ENCODE measurements at regions not wholly inside any gene's neighbourhood (a gene's known extent, or its start where the extent isn't known, plus 50 kb on each side); places are given as distances from the start of the nearest gene placed in this dataset.

GRCh38 chr11:134921938-134922337, 509.9 kb upstream of the B3GAT1 start:
- intact Hi-C loops (cut with micrococcal nuclease), result no loop called here
- H3K4me1 Mint-ChIP-seq, result no peaks in the 10 kb centered on the region
- H3K36me3 Mint-ChIP-seq (ENCODE audit: low read depth), result no peaks in the 10 kb centered on the region
- H3K4me3 Mint-ChIP-seq, result no peak overlapping the region
- H3K27ac Mint-ChIP-seq, result no peak overlapping the region
- H3K27me3 Mint-ChIP-seq, result peaks cover 3% of the 10 kb centered on the region
- ATAC-seq (ENCODE audit: low read depth), result no peak
- CTCF ChIA-PET, result no interaction called here
- TF ChIP-seq CTCF (IDR thresholded peaks at IDR 0.05), result no peak
- POLR2A ChIA-PET, result no interaction called here
- DNase-seq, result no peak
- H3K9me3 Mint-ChIP-seq, result no peaks in the 10 kb centered on the region

- Mint-ChIP-seq H3K4me3 (no peak overlapping the region), H3K9me3 (no peaks in the 10 kb centered on the region), H3K36me3 (ENCODE audit: low read depth) (no peaks in the 10 kb centered on the region), H3K27me3 (peaks cover 3% of the 10 kb centered on the region), H3K27ac (no peak overlapping the region), H3K4me1 (no peaks in the 10 kb centered on the region)
- ChIA-PET POLR2A (no interaction called here), CTCF (no interaction called here)
- no peak for TF ChIP-seq CTCF (IDR thresholded peaks at IDR 0.05)
- intact Hi-C loops (cut with micrococcal nuclease), result no loop called here
- DNase-seq, result no peak
- no peak for ATAC-seq (ENCODE audit: low read depth)
Measured at GRCh38 chr11:134920851-134921608, 509.0 kb upstream of the B3GAT1 start.

- intact Hi-C loops (cut with micrococcal nuclease), result no loop called here
- H3K27ac Mint-ChIP-seq, result no peak overlapping the region
- H3K4me3 Mint-ChIP-seq, result no peak overlapping the region
- no peaks in the 10 kb centered on the region for H3K4me1 Mint-ChIP-seq
- H3K27me3 Mint-ChIP-seq, result peaks cover 3% of the 10 kb centered on the region
- H3K9me3 Mint-ChIP-seq, result no peaks in the 10 kb centered on the region
- no peak for DNase-seq
- POLR2A ChIA-PET, result no interaction called here
- CTCF ChIA-PET, result no interaction called here
- no peak for TF ChIP-seq CTCF (IDR thresholded peaks at IDR 0.05)
- H3K36me3 Mint-ChIP-seq (ENCODE audit: low read depth), result no peaks in the 10 kb centered on the region
- no peak for ATAC-seq (ENCODE audit: low read depth)
Measured at GRCh38 chr11:134916421-134917213, 504.6 kb upstream of the B3GAT1 start.

- ATAC-seq (ENCODE audit: low read depth), result no peak
- DNase-seq, result no peak
- no peaks in the 10 kb centered on the region for H3K4me1 Mint-ChIP-seq
- ChIA-PET POLR2A (no interaction called here), CTCF (no interaction called here)
- no peak for TF ChIP-seq CTCF (IDR thresholded peaks at IDR 0.05)
- intact Hi-C loops (cut with micrococcal nuclease), result no loop called here
- no peak overlapping the region for H3K4me3 Mint-ChIP-seq
- peaks cover 3% of the 10 kb centered on the region for H3K27me3 Mint-ChIP-seq
- H3K9me3 Mint-ChIP-seq, result no peaks in the 10 kb centered on the region
- H3K36me3 Mint-ChIP-seq (ENCODE audit: low read depth), result no peaks in the 10 kb centered on the region
- no peak overlapping the region for H3K27ac Mint-ChIP-seq
Measured at GRCh38 chr11:134915881-134916280, 503.8 kb upstream of the B3GAT1 start.

- Mint-ChIP-seq H3K27ac (no peak overlapping the region), H3K4me3 (no peak overlapping the region), H3K27me3 (no peaks in the 10 kb centered on the region), H3K36me3 (ENCODE audit: low read depth) (no peaks in the 10 kb centered on the region), H3K4me1 (no peaks in the 10 kb centered on the region), H3K9me3 (no peaks in the 10 kb centered on the region)
- CTCF ChIA-PET, result no interaction called here
- no peak for TF ChIP-seq CTCF (IDR thresholded peaks at IDR 0.05)
- POLR2A ChIA-PET, result no interaction called here
- intact Hi-C loops (cut with micrococcal nuclease), result no loop called here
- no peak for DNase-seq
- ATAC-seq (ENCODE audit: low read depth), result no peak
Measured at GRCh38 chr11:134915212-134915611, 503.2 kb upstream of the B3GAT1 start.
